Activated CD4-positive, CD25-positive, alpha-beta regulatory T cell treated with anti-CD3 and anti-CD28 coated beads, Interleukin-2, amount 50 U/mL, for 24 hours (primary cell): ENCODE measurements at regions not wholly inside any gene's neighbourhood (a gene's known extent, or its start where the extent isn't known, plus 50 kb on each side); places are given as distances from the start of the nearest gene placed in this dataset.

ENCODE experiments used
- ATAC-seq, 2 donors: fragments of 150-1000 bp; cut with Tn5 transposase; one replicate each; pipeline ENCODE4 v1.10.0; 2021; ENCODE audit warnings: mild to moderate bottlenecking in 1 of 2, moderate library complexity in 1 of 2

GRCh38 chr18:40606996-40607395, 1348.0 kb upstream of the PIK3C3 start:
- no peak for ATAC-seq

GRCh38 chr18:40583671-40584070, 1371.4 kb upstream of the PIK3C3 start:
- no peak for ATAC-seq

DNA sequence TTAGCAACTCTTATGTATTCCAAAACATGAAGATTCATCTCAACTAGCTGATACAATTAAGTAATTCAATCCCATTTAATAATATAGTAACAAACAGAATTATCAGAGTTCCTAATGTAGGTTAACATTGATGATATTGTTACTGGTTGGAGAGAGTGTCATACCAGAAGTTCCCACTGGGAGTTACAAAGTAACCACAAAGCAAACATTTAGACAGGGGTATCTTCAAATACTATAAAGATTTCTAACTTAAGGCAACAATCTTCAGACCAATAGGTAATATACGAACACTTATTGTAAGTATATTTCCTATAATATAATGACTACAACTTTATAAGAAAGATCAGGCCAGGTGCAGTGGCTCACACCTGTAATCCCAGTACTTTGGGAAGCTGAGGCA, 1372.9 kb upstream of the PIK3C3 start:
- no peak for ATAC-seq

- no peak for ATAC-seq
Observed at GRCh38 chr18:40577981-40578365, 1377.1 kb upstream of the PIK3C3 start.

DNA sequence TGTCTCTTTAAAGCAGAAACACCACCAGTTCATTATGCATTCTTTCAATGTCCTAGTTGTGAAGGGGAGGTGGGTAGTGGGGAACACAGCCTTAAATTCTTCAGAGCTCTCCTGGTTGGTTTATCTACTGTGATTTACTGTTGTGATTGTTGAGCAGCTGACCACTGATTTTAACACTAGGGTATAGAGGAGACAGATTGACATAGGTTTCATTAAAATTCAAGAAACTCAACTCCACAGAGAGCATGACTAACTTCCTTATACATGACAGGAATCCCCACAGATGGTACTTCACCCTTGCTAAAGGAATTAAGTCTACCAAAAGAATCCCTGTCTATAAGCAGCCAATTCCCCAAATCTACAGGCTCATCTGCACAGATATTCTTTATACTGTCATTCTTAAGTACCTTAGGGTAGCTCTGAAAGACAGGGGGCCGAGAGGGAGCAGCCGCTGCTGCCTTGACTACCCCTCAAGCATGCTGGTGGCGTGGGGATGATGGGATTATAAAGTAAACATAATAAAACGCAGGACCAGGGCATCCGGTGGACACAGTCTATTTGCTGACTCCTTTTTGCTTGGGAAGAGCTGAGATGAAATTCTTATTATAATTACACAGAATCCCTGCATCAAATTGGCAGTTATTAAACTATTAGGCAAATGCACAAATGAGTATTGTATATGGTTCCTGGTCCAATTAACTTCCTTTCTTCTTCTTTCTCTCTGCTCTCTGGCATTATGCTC, 1377.6 kb upstream of the PIK3C3 start:
- ATAC-seq: no peak

GRCh38 chr18:40576507-40577115, 1378.4 kb upstream of the PIK3C3 start:
- no peak for ATAC-seq

GRCh38 chr18:40570615-40571014, 1384.4 kb upstream of the PIK3C3 start:
- ATAC-seq: no peak

GRCh38 chr18:40569605-40570004, 1385.4 kb upstream of the PIK3C3 start:
- ATAC-seq: no peak

- ATAC-seq: no peak
Observed at GRCh38 chr18:40566510-40566844, 1388.6 kb upstream of the PIK3C3 start.

DNA sequence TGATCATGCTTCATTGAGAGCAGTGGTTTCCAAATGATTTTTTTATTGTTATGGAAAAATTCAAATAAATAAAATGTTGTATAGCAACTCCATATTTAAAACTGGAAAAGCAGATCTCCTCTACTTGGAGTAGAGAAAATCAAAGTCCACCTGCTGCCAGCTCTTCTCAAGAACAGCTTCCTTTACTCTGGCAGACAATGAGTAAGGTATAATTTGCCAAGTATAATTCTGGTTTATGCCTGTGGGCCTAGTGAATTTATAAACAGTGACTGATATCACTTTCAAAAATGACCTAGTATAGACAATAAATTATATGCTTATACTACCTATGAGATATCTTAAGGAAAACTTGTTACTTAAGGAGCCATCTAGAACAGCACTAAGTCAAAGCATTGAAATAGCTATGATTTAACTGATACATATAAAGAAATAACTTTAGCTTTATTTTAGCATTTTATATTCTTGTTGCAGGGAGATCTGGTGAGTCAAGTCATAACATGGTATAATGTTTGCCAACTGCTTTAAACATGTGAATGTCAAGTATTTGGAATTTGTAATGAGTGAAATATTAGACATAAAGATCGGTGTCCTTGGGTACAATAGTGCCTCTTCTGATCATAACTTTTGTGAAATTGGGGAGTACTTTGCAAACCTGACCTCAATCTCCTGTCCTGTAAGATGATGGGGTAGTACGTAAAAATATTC, 1389.1 kb upstream of the PIK3C3 start:
- no peak for ATAC-seq

GRCh38 chr18:40559556-40559955, 1395.5 kb upstream of the PIK3C3 start:
- ATAC-seq: no peak

GRCh38 chr18:40558706-40559392, 1396.2 kb upstream of the PIK3C3 start:
- no peak for ATAC-seq

DNA sequence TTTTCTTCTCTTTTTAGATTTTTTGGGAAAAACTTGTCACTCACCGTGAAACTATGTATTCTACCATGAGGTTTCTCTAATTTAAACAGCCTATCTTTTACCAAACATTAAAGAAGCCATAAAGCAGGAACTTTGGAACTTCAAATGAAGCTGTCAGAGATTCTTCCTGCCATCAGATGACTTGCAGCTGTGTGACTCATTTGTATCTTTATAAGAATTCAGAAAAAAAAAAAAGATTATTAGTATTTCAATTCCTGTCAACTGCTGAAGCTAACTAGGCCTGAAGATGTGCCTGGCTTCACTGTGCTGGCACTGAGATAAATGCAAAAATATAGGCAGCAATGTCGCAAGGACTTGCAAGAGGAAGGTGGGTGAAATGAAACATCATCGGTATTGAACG, 1399.1 kb upstream of the PIK3C3 start:
- no peak for ATAC-seq

- ATAC-seq: no peak
Observed at GRCh38 chr18:40553029-40553428, 1402.0 kb upstream of the PIK3C3 start.

DNA sequence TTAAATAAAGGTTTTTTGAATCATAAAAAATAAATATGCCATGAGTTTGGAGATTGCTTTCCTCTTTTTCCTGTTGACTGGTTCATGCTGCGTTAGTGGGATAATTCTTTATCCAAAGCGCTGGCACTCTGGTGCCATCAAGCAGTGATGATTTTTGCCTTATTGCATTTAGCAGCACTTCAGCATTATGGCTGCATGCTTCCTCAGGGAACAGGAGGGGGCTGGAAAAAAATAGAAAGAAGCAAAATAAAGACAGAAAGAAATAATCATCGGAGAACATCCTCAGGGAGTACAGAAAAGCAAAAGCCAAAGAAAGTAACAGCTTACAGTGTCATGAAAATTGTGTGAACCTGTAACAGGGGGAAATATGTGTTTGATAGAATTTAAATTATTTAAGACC, 1408.2 kb upstream of the PIK3C3 start:
- ATAC-seq: no peak

- no peak for ATAC-seq
Observed at GRCh38 chr18:40534723-40535122, 1420.3 kb upstream of the PIK3C3 start.

- ATAC-seq: no peak
Observed at GRCh38 chr18:40532046-40532445, 1423.0 kb upstream of the PIK3C3 start.

- no peak for ATAC-seq
Observed at GRCh38 chr18:40531051-40531450, 1424.0 kb upstream of the PIK3C3 start.

GRCh38 chr18:40529478-40529877, 1425.6 kb upstream of the PIK3C3 start:
- ATAC-seq: no peak

DNA sequence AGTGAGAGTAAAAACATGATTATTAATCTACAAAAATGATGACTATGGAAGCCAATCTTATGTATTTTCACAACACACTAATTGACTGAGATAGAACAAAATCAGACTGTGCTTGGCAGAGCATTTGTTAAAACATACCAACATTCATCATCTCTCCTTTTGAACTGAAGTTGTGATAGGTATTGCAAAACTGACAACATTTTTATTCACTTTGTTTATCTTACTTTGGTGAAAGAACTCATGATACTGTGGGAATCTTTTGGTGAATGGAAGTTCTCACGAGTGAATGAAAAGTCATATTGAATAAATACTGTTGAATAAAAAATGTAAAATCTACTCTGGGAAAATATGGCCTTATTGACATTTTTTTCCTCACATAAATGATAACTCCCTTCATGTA, 1430.2 kb upstream of the PIK3C3 start:
- no peak for ATAC-seq

GRCh38 chr18:40523287-40523686, 1431.7 kb upstream of the PIK3C3 start:
- ATAC-seq: no peak

DNA sequence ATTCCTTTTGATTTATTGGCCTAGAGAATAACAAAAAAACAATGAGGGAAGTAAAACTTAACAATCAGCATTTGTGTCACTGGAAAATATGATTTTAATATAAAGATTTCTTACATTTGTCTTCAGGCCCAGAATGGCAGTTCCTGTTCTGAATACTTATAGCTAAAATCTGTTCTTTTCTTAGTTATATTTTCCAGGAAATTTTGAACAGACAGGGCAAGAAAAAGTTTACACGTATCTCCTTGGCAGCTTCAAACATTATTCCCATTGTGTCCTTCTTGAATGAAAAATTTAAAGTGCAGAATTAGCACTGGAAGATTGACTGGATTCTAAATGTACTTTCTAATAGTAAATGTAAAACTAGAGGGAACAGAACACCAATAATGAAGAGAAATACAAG, 1454.0 kb upstream of the PIK3C3 start:
- ATAC-seq: no peak

DNA sequence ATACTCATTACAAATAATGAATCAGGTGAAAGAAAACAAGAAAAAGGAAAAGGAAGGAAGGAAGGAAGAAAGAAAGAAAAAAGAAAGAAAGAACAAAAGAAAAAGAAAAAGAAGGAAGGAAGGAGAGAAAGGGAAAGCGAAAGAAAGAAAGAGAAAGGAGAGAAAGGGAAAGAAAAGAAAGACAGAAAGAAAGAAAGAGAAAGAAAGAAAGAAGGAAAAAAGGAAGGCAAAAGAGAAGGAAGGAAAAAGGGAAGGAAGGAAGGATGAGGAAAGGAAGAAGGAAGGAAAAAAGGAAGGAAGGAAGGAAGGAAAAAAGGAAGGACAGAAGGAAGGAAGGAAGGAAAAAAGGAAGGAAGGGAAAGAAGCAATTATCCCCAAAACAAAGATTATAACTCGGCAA, 1460.4 kb upstream of the PIK3C3 start:
- ATAC-seq: no peak

DNA sequence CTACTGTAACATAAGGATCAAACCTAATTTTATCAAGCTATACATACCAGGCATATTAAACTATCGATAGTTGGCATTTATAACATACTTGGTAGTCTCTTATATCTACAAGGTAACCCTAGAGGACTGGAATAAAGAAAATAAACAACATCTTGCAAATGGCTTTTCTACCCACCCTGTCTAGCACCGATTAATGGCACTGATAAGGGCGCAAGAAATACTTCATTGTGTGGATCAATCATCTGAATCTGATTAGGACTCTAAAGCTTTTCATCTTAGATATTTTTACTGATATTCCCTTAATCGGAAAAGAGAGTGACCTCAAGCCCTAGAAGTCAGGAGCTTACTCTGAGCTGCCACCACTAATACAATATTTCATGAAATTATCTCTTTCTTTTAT, 1461.7 kb upstream of the PIK3C3 start:
- no peak for ATAC-seq
